SU-DHL-6 (cell line): ENCODE measurements at regions not wholly inside any gene's neighbourhood (a gene's known extent, or its start where the extent isn't known, plus 50 kb on each side); places are given as distances from the start of the nearest gene placed in this dataset.

Experiments
- H2AFZ ChIP-seq: fragments of 200-600 bp; sonication (generic); 2 replicates; pipeline ENCODE4 v1.6.1; 2014; ENCODE audit warnings: low read depth, mild to moderate bottlenecking, moderate library complexity, mixed read lengths, antibody characterized with exemption, low read length; ENCODE audit not compliant: severe bottlenecking
- H3F3A ChIP-seq: fragments of 200-600 bp; shearing (Covaris generic); 2 replicates; pipeline ENCODE4 v1.6.0; 2016; ENCODE audit warnings: antibody characterized with exemption, mild to moderate bottlenecking; ENCODE audit not compliant: insufficient read depth
- H3K27ac ChIP-seq: fragments of 200-600 bp; sonication (generic); 2 replicates; pipeline ENCODE4 v1.5.1; 2016; ENCODE audit warnings: low read depth, mild to moderate bottlenecking, low read length, moderate library complexity, mixed read lengths
- H3K27me3 ChIP-seq: fragments of 200-600 bp; sonication (generic), shearing (Covaris generic); 2 replicates; pipeline ENCODE4 v1.6.0; 2014; ENCODE audit warnings: mild to moderate bottlenecking, low read length
- H3K36me3 ChIP-seq: fragments of 200-600 bp; sonication (generic); 2 replicates; pipeline ENCODE4 v1.6.1; 2014; ENCODE audit warnings: mild to moderate bottlenecking, low read length, mixed read lengths
- H3K4me2 ChIP-seq: fragments of 300-600, 200-600 bp; shearing (Covaris generic), sonication (generic); 2 replicates; pipeline ENCODE4 v1.6.0; 2014; ENCODE audit warnings: low read length, low read depth, mild to moderate bottlenecking; ENCODE audit not compliant: poor library complexity, severe bottlenecking
- H3K4me3 ChIP-seq: fragments of 200-600 bp; sonication (generic); 2 replicates; pipeline ENCODE4 v1.5.1; 2014; ENCODE audit warnings: antibody characterized with exemption, low read length, mild to moderate bottlenecking, mixed read lengths; ENCODE audit not compliant: insufficient read depth, poor library complexity, severe bottlenecking
- H3K79me2 ChIP-seq: fragments of 200-600 bp; sonication (generic); 2 replicates; pipeline ENCODE4 v1.6.1; 2014; ENCODE audit warnings: mild to moderate bottlenecking, low read length, moderate library complexity; ENCODE audit not compliant: insufficient read depth
- H3K9ac ChIP-seq: fragments of 200-600 bp; sonication (generic); 2 replicates; pipeline ENCODE4 v1.7.0; 2014; ENCODE audit warnings: mild to moderate bottlenecking, low read length
- H3K9me2 ChIP-seq: fragments of 200-600 bp; sonication (generic); replicated peaks from 2 replicates; pipeline ENCODE4 v1.6.1; 2014; ENCODE audit warnings: low read length; ENCODE audit not compliant: insufficient read depth
- H3K9me3 ChIP-seq: fragments of 200-600 bp; sonication (generic); 2 replicates; pipeline ENCODE4 v1.6.1; 2014; ENCODE audit warnings: low read length, mixed read lengths; ENCODE audit not compliant: insufficient read depth
- H4K20me1 ChIP-seq: fragments of 200-600 bp; sonication (generic); 2 replicates; pipeline ENCODE4 v1.6.1; 2014; ENCODE audit warnings: low read depth, mild to moderate bottlenecking, antibody characterized with exemption, low read length, moderate library complexity, mixed read lengths
- CTCF ChIP-seq: fragments of 200-600 bp; sonication (generic); IDR thresholded peaks from one replicate; pipeline ENCODE4 v1.5.1; 2017; ENCODE audit warnings: antibody characterized with exemption, mild to moderate bottlenecking, low read length, moderate library complexity; ENCODE audit not compliant: insufficient read depth, poor library complexity, severe bottlenecking
- EZH2phosphoT487 ChIP-seq: fragments of 200-600 bp; sonication (generic), shearing (Covaris generic); conservative IDR thresholded peaks from 2 replicates; pipeline ENCODE4 v1.6.1; 2018; ENCODE audit warnings: mild to moderate bottlenecking, antibody characterized with exemption, low read length, moderate library complexity, mixed read lengths

DNA sequence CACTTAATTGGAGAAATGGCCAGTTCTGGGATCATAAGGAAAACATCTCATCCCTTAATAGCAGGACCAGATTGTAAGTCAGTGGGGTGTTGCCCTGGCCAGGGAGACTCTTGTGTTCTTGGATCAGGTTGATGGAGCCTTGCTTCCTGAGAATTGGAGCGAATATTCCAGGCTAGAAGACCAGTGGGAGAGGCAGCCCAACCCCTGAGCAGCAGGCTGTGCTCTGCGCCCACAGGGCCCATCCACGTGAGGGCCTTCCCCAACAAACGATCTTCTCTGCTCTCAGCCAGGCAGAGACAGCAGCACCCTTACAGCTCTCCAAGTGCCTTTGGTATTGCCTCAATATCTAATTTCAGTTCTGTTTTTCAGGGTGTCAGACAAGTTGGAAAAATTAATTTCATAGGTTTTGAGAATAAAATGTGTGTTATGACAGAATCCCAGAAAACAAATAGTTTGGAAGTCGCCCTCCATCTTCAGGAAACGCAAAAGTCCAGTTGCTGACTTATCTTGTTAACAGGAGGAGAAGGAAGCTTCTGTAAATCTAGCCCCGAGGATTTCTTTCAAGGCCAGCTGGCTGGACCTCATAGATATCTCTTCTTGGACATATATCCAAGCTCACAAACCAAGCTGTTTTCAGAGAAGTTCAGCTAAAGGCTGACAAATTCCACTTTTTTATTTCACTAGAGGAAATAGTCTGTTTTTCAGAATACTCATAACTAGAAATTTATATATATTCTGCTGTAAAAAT is 105.5 kb downstream of the COPS8 start:
- H4K20me1 ChIP-seq: no peaks in the 10 kb centered on the region
- H3K79me2 ChIP-seq: no peaks in the 10 kb centered on the region
- no peaks in the 10 kb centered on the region for H3K36me3 ChIP-seq
- H2AFZ ChIP-seq: no peak overlapping the region
- no peaks in the 10 kb centered on the region for H3K9me2 ChIP-seq
- H3K4me2 ChIP-seq: no peak overlapping the region
- H3K27me3 ChIP-seq: no peaks in the 10 kb centered on the region
- H3F3A ChIP-seq: no peaks in the 10 kb centered on the region
- no peak overlapping the region for H3K4me3 ChIP-seq
- no peaks in the 10 kb centered on the region for H3K9me3 ChIP-seq
- no peak overlapping the region for H3K9ac ChIP-seq
- TF ChIP-seq CTCF (no peak), EZH2phosphoT487 (no peak)
- H3K27ac ChIP-seq: no peak overlapping the region

DNA sequence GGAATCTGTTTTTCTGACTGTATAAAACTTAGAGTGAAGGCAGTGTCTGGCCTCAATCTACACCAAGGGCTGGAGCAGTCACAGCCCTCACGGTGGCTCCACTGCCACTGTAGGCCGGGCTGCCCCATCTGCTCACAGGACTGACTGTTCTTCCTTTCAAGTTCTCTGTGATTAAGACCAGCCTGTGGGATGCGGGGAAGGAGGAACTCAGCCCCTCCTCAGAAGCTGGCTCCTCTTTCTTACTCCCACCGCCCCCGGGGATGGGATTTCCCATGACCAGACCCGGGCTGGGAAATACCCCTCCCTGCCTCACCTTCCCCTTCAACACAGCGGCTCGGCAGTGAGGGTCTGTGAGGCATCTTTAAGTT is 106.0 kb downstream of the COPS8 start:
- H3K9ac ChIP-seq: no peak overlapping the region
- no peak for TF ChIP-seq CTCF
- TF ChIP-seq EZH2phosphoT487: no peak
- H3K9me3 ChIP-seq: no peaks in the 10 kb centered on the region
- H3K4me3 ChIP-seq: no peak overlapping the region
- H3K9me2 ChIP-seq: no peaks in the 10 kb centered on the region
- no peaks in the 10 kb centered on the region for H3K79me2 ChIP-seq
- H2AFZ ChIP-seq: no peak overlapping the region
- H4K20me1 ChIP-seq: no peaks in the 10 kb centered on the region
- no peaks in the 10 kb centered on the region for H3F3A ChIP-seq
- no peaks in the 10 kb centered on the region for H3K27me3 ChIP-seq
- H3K27ac ChIP-seq: no peak overlapping the region
- H3K4me2 ChIP-seq: no peak overlapping the region
- no peaks in the 10 kb centered on the region for H3K36me3 ChIP-seq

GRCh38 chr2:237192881-237193280 is 107.2 kb downstream of the COPS8 start:
- Histone ChIP-seq H3K27ac (no peak overlapping the region), H2AFZ (no peak overlapping the region), H3K36me3 (no peaks in the 10 kb centered on the region), H3K4me2 (no peak overlapping the region), H3F3A (no peaks in the 10 kb centered on the region), H4K20me1 (no peaks in the 10 kb centered on the region), H3K4me3 (no peak overlapping the region), H3K9me3 (no peaks in the 10 kb centered on the region), H3K9ac (no peak overlapping the region), H3K79me2 (no peaks in the 10 kb centered on the region), H3K27me3 (no peaks in the 10 kb centered on the region), H3K9me2 (no peaks in the 10 kb centered on the region)
- TF ChIP-seq CTCF (no peak), EZH2phosphoT487 (no peak)
